KMS-11 (cell line): ENCODE measurements at regions not wholly inside any gene's neighbourhood (a gene's known extent, or its start where the extent isn't known, plus 50 kb on each side); places are given as distances from the start of the nearest gene placed in this dataset.

Experiments used
- H2AFZ ChIP-seq: fragments of 200-600 bp; sonication (generic); 2 replicates; pipeline ENCODE4 v1.6.1; 2016; ENCODE audit warnings: antibody characterized with exemption, mixed run types, low read depth
- H3K27ac ChIP-seq: fragments of 200-600 bp; sonication (generic); 2 replicates; pipeline ENCODE4 v1.6.1; 2016; ENCODE audit warnings: mild to moderate bottlenecking, mixed run types
- H3K27me3 ChIP-seq: fragments of 200-600 bp; sonication (generic); 2 replicates; pipeline ENCODE4 v1.6.1; 2017; ENCODE audit warnings: mild to moderate bottlenecking, low read depth, mixed run types, moderate library complexity; ENCODE audit not compliant: insufficient read depth
- H3K36me3 ChIP-seq: fragments of 200-600 bp; sonication (generic); 2 replicates; pipeline ENCODE4 v1.6.1; 2017; ENCODE audit warnings: mild to moderate bottlenecking, mixed run types; ENCODE audit not compliant: insufficient read depth
- H3K4me1 ChIP-seq: fragments of 200-600 bp; sonication (generic); 2 replicates; pipeline ENCODE4 v1.6.1; 2016; ENCODE audit warnings: mild to moderate bottlenecking, low read depth, mixed run types; ENCODE audit not compliant: poor library complexity, severe bottlenecking
- H3K4me2 ChIP-seq: fragments of 200-600 bp; sonication (generic); 2 replicates; pipeline ENCODE4 v1.7.0; 2016; ENCODE audit warnings: mild to moderate bottlenecking, mixed run types
- H3K4me3 ChIP-seq: fragments of 200-600 bp; sonication (generic); IDR thresholded peaks from 2 replicates; pipeline ENCODE4 v1.6.1; 2017; ENCODE audit warnings: low read depth, low read length, mixed read lengths; ENCODE audit not compliant: insufficient read depth
- H3K79me2 ChIP-seq: fragments of 200-600 bp; sonication (generic); 2 replicates; pipeline ENCODE4 v1.6.1; 2016; ENCODE audit warnings: low read depth, mixed run types; ENCODE audit not compliant: insufficient read depth
- H3K9ac ChIP-seq: fragments of 200-600 bp; sonication (generic); 2 replicates; pipeline ENCODE4 v1.6.1; 2016; ENCODE audit warnings: mild to moderate bottlenecking, mixed run types
- H4K20me1 ChIP-seq: fragments of 200-600 bp; sonication (generic); 2 replicates; pipeline ENCODE4 v1.6.1; 2016; ENCODE audit warnings: mild to moderate bottlenecking, mixed run types; ENCODE audit not compliant: insufficient read depth
- TF ChIP-seq, protein P1 (sequence below): fragments of 200-600 bp; sonication (generic); conservative IDR thresholded peaks from 2 replicates; pipeline ENCODE4 v1.6.1; 2017; ENCODE audit warnings: low read depth, mild to moderate bottlenecking, antibody characterized with exemption, low read length, moderate library complexity, mixed read lengths

DNA sequence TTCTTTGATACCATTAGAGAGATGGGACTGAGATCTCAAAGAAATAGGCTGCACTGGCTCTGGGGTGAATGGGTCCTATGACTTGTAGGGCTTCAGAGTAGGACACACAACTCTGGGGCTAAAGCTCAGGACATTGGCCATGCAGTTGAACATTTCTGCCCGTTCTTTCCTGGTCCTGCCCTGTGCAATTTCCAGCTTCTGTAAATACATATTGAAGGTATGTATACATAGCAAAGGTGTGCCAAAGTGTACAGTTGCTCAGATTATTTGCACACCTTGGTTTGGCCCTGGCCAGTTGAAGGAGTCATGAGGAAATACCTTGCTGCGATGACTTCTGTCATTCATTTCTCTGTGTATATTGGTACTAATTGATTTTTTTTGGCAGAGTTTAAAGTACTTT is 52.8 kb upstream of the TAF11L2 start:
- TF ChIP-seq, protein P1, sequence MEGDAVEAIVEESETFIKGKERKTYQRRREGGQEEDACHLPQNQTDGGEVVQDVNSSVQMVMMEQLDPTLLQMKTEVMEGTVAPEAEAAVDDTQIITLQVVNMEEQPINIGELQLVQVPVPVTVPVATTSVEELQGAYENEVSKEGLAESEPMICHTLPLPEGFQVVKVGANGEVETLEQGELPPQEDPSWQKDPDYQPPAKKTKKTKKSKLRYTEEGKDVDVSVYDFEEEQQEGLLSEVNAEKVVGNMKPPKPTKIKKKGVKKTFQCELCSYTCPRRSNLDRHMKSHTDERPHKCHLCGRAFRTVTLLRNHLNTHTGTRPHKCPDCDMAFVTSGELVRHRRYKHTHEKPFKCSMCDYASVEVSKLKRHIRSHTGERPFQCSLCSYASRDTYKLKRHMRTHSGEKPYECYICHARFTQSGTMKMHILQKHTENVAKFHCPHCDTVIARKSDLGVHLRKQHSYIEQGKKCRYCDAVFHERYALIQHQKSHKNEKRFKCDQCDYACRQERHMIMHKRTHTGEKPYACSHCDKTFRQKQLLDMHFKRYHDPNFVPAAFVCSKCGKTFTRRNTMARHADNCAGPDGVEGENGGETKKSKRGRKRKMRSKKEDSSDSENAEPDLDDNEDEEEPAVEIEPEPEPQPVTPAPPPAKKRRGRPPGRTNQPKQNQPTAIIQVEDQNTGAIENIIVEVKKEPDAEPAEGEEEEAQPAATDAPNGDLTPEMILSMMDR: no peak
- Histone ChIP-seq H3K4me2 (no peak overlapping the region), H3K9ac (no peak overlapping the region), H3K4me1 (no peaks in the 10 kb centered on the region), H3K4me3 (no peak overlapping the region), H3K36me3 (no peaks in the 10 kb centered on the region), H3K27me3 (no peaks in the 10 kb centered on the region), H3K79me2 (no peaks in the 10 kb centered on the region), H2AFZ (no peak overlapping the region), H4K20me1 (no peaks in the 10 kb centered on the region), H3K27ac (no peak overlapping the region)
